DMS79 (cell line): ENCODE measurements at regions not wholly inside any gene's neighbourhood (a gene's known extent, or its start where the extent isn't known, plus 50 kb on each side); places are given as distances from the start of the nearest gene placed in this dataset.
"Not testable (repeated sequence)": the region's sequence is repeated elsewhere in the genome, so short reads cannot be mapped to it uniquely, and the experiment has no call there.

Experiments
- DNase-seq: peaks from one replicate; lab custom pipeline; 2025; lab: John Stamatoyannopoulos, UW

- DNase-seq, result no peak
These were observed 241.8 kb upstream of the PRSS58 start for GRCh38 chr7:142499635-142500034.

DNA sequence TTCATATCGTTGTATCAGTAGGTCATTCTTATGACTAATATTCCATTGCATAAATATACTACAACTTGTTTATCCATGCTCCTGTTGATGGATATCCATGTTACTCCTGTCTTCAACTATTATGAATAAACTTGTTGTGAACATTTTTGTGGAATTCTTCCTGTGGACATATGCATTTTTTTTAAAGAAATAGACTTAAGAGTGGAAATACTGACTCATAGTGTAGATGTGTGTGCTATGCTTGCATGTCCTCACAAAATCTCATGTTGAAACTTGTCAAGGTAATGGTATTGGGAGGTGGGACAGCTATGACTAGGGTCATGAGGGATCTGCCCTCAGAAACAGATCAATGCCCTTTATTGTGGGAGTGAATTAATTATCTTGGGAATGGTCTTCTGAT is 240.5 kb upstream of the PRSS58 start:
- DNase-seq, result no peak

DNA sequence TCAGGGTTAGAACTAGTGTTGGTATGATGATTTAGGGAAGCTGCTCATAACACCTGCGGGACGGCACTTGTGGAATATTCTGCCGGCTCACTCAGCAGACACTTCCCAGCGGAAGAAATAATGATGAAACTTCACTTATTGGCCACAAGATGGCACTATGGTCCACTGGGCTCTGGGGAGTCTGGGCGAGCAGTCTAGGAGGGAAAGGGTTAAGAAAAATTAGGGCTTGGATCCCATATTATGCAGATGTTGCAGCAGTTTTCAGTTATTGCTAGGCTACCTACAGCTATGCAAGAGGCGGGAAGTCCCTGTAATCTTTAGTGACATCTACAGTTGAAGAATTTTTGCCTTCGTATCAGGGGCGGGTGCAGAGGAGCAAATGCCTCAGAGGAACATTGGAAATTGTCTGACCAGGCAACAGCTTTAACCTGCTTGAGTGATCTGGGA is 238.7 kb upstream of the PRSS58 start:
- no peak for DNase-seq

- not testable (repeated sequence) for DNase-seq
These were observed 238.0 kb upstream of the PRSS58 start for GRCh38 chr7:142495879-142496278.

DNA sequence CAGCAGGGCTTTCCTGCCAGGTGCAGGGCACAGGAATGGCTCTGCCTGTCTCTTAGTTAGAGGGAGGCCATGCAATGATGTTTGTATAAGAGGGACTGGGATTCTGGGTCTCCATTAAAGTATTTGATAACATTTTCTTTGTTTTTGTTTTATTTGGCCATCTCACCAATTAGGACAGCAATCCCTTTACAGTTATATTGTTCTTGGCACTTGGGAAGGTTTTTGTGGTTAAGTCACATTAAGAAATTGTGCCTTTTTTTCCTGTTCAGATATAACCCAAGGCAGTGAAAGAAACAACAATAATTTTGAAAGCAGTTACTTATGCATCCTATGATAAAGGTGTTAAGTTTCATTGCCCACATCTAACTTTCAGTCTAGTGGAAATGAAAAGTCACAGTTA is 237.4 kb upstream of the PRSS58 start:
- DNase-seq, result not testable (repeated sequence)

GRCh38 chr7:142494021-142494420 is 236.2 kb upstream of the PRSS58 start:
- DNase-seq, result no peak

GRCh38 chr7:142488842-142489241 is 231.0 kb upstream of the PRSS58 start:
- no peak for DNase-seq

- DNase-seq, result no peak
These were observed 230.3 kb upstream of the PRSS58 start for GRCh38 chr7:142488036-142488633.

GRCh38 chr7:142487565-142487964 is 229.7 kb upstream of the PRSS58 start:
- DNase-seq, result not testable (repeated sequence)

DNA sequence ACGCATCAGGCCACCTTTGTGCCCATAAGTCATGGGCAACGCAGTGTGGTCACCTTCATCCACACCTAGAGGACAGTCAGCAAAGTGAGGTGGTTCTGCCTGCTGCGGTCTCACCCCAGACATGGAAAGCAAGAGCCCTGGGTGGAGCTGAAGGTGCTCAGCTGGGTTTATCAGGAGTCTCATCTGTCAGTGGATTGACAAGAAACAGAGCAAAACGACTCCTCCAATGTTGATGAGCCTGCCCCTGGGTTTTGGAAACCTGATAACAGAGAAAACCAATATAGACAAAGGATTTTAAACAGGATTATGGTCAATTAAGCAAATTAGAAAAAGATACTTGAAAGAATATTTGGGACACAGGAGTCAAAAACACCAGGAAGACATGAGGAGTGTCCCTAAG is 229.3 kb upstream of the PRSS58 start:
- no peak for DNase-seq

DNA sequence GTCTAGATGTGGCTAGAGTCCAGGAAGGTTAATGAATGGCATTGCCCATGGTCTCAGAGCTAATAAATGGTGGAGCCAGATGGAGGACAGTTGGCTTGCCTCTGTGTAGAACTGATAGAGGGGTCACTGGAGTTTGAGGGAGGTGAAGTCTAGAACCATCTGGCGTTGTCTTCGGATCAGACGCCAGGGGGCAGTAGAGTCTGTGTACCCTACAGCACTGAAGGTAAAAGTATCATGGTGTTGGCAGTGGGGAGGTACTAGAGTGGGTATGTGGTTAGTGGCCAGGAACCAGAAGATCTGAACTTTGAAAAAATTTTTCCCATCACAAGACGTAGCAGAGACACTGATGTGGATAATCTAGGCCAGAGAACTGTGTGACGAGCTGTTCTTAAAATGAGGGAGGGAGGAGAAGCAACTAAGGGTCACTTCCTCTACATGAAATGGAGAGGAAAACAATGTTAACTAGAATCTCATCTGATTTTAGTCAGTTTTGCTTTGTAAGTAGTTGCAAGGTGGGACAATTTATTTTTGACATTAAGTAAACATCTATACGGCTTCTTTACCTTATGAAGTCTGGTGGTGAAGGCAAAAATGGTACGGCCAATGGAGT is 227.9 kb upstream of the PRSS58 start:
- no peak for DNase-seq

- DNase-seq, result no peak
These were observed 225.9 kb upstream of the PRSS58 start for GRCh38 chr7:142483659-142484317.

DNA sequence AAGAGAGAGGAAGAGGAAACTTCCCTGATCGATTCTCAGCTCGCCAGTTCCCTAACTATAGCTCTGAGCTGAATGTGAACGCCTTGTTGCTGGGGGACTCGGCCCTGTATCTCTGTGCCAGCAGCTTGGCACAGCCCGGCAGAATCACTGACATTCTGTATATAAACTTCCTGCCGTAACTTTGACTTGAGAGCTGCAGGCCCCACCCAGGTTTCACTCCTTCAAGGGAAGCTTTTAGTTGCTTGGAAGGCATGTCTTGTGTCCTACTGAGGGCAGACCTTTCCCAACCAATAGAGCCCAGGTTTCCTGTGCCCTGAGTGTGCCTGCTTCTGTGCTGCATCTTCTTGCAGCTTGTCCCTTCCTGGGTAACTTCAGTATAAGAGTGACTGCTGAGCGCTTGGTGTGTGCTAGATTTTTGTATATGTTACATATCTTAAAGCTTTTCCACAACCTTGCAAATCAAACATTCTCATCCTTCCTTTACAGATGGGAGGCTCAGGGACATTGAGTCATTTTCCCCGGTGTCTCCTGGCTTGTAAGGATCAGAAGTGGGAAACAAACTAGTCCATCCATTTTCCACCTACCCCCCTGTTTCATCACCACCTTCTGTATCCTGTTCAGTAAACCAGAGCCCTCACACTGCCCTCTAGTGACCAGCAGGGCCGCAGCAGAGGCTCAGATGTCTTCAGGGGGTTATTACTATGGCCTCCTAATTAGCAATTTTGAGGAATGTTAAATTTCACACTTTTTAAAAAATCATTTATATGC is 225.2 kb upstream of the PRSS58 start:
- DNase-seq, result no peak

GRCh38 chr7:142481548-142481947 is 223.7 kb upstream of the PRSS58 start:
- no peak for DNase-seq

DNA sequence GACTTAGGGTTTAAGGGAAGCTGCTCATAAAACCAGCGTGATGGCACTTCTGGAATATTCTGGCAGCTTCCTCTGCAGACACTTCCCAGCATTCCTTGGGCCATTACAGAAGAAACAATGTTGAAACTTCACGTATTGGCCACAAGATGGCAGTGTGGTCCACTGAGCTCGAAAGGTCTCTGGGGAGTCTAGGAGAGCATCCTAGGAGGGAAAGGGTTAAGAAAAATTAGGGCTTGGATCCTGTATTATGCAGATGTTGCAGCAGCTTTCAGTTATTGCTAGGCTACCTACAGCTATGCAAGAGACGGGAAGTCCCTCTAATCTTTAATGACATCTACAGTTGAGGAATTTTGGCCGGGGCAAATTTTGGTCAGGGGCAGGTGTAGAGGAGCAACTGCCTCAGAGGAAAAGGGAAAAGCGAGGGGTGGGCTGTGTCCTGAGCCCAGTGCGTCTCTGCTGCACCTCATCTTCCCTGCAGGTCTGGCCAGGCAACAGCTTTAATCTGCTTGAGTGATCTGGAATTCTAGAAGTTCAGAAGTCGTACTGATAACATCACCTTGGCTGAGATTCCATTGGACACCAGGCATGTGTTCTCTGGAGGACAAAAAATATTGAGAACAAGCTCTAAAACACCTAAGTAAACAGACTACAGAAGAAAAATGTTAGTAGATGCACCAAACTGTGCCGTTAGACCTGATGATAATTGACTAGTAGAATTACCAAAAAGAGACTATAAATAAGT is 220.8 kb upstream of the PRSS58 start:
- no peak for DNase-seq

GRCh38 chr7:142477801-142478200 is 219.9 kb upstream of the PRSS58 start:
- DNase-seq, result not testable (repeated sequence)

GRCh38 chr7:142477079-142477651 is 219.3 kb upstream of the PRSS58 start:
- no peak for DNase-seq

DNA sequence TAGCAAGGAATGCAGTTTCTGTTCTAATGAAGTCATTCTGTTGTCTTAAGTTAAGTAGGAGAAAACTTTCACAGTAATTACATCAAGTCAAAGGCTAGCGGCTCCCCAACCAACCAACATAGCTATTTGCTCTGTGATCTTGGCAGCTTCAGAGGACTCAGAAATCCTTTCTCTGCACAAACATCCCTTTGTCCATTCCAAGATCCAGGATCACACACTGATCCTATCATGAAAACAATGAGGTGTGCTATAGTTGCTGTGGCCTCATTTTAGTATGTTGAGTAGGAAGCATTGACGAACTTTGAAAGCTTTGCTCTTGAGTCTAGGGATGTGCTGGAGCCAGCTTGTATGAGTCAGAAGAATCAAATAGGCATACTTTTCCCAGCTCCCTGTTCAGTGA is 218.2 kb upstream of the PRSS58 start:
- no peak for DNase-seq

DNA sequence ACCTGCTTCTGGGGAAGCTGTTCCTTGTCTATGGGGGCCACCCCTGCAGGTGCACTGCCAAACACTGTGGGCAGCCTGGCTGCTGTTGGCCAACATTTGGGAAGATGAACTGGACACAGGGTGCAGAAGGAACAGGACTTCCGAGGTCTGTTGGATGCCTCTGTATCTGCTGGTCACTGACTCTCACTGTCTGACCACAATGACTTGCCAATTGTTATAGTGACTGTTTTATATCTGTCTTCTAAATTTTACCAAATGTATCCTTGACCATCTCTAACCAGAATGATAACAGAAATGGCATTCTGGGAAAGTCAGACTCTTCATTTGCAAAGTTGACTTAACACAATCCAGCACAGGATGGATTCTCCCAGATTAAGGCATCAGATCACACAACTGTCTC is 214.0 kb upstream of the PRSS58 start:
- no peak for DNase-seq

GRCh38 chr7:142470544-142470830 is 212.6 kb upstream of the PRSS58 start:
- no peak for DNase-seq

GRCh38 chr7:142469696-142470543 is 212.1 kb upstream of the PRSS58 start:
- DNase-seq, result no peak
